ENCODE measurements at regions not wholly inside any gene's neighbourhood (a gene's known extent, or its start where the extent isn't known, plus 50 kb on each side); places are given as distances from the start of the nearest gene placed in this dataset.

DNA sequence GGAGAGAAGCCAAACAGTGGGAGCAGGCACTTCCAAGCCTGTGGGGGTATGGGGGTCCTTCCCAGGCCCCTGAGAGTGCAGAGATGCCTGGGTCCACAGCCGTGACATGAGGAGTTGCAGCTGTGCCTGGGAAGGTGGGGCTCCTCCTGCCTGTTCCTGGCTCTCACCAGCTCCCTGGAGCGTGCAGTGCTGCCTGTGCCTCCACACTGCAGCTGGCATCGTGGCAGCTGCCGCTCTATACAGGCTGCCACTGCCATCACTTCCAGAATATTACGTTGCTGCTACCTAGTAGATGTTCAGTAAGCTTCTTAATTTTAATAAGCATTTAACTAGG lies 223.7 kb downstream of the KCNC2 start:
- Mint-ChIP-seq H3K36me3 (ENCODE audit: unreplicated experiment) (no peaks in the 10 kb centered on the region), H3K4me1 (ENCODE audit: unreplicated experiment) (no peaks in the 10 kb centered on the region), H3K4me3 (ENCODE audit: unreplicated experiment) (no peak overlapping the region), H3K27ac (ENCODE audit: unreplicated experiment) (no peak overlapping the region), H3K9me3 (ENCODE audit: unreplicated experiment) (no peaks in the 10 kb centered on the region), H3K27me3 (ENCODE audit: unreplicated experiment) (peaks cover 5% of the 10 kb centered on the region)
- TF ChIP-seq, protein P1, sequence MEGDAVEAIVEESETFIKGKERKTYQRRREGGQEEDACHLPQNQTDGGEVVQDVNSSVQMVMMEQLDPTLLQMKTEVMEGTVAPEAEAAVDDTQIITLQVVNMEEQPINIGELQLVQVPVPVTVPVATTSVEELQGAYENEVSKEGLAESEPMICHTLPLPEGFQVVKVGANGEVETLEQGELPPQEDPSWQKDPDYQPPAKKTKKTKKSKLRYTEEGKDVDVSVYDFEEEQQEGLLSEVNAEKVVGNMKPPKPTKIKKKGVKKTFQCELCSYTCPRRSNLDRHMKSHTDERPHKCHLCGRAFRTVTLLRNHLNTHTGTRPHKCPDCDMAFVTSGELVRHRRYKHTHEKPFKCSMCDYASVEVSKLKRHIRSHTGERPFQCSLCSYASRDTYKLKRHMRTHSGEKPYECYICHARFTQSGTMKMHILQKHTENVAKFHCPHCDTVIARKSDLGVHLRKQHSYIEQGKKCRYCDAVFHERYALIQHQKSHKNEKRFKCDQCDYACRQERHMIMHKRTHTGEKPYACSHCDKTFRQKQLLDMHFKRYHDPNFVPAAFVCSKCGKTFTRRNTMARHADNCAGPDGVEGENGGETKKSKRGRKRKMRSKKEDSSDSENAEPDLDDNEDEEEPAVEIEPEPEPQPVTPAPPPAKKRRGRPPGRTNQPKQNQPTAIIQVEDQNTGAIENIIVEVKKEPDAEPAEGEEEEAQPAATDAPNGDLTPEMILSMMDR (IDR thresholded peaks at IDR 0.05), result no peak
- no peak for DNase-seq (ENCODE audit: extremely low spot score, unreplicated experiment)

DNA sequence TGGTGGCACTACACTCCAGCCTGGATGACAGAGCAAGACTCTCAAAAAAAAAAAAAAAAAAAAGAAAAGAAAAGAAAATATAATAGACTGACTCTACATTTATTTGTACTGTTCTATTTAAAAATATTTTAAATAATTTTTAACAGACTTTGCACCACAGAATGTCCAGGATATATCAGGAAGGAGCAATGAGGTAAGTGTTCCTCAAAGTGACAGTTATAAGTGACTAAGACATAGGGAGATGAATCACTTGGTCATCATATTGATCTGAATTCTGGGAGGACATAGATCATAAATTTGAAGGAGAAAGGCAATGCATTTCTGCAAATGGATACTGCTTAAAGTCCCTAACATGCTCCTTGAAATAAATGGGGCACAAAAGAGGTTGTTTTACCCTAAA lies 221.5 kb downstream of the KCNC2 start:
- no peak for DNase-seq (ENCODE audit: extremely low spot score, unreplicated experiment)
- Mint-ChIP-seq H3K27me3 (ENCODE audit: unreplicated experiment) (no peaks in the 10 kb centered on the region), H3K4me1 (ENCODE audit: unreplicated experiment) (no peaks in the 10 kb centered on the region), H3K9me3 (ENCODE audit: unreplicated experiment) (no peaks in the 10 kb centered on the region), H3K27ac (ENCODE audit: unreplicated experiment) (no peak overlapping the region), H3K36me3 (ENCODE audit: unreplicated experiment) (no peaks in the 10 kb centered on the region), H3K4me3 (ENCODE audit: unreplicated experiment) (no peak overlapping the region)
- TF ChIP-seq, protein P1 (IDR thresholded peaks at IDR 0.05), result no peak
